ENCODE measurements at regions not wholly inside any gene's neighbourhood (a gene's known extent, or its start where the extent isn't known, plus 50 kb on each side); places are given as distances from the start of the nearest gene placed in this dataset.

DNA sequence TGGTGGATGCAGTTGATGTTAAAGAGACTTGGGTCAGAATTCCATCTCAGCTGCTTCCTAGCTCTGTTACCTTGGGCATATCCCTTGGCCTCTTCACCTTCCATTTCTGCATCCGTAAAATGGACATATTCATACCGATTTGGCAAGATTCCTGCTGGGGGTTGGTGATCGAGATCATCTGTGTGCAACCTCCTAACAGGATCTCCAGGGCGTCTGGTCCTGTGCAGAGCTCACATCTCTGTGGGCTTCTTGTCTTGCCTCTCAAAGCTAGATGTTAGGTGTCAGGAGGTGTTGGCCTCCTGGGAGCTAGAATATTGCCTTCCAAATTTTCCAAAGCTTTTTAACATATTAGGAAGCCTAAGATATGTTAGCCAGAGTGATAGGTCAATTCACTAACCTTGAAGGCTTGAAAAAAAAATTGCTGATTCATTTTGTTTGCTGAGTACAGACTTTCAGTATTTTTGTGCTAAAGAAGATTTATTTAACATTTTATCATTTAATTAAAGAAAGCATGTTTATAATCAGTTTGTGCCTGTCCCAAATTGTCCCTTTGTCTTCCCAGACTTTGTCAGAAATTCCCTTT, 69.7 kb upstream of the ZNF516 start:
- Mint-ChIP-seq H3K27ac (no peak overlapping the region), H3K27me3 (peaks cover 27% of the 10 kb centered on the region), H3K4me1 (peaks cover 5% of the 10 kb centered on the region), H3K36me3 (ENCODE audit: low read depth) (no peaks in the 10 kb centered on the region), H3K9me3 (no peaks in the 10 kb centered on the region), H3K4me3 (no peak overlapping the region)
- no peak for ATAC-seq (replicated peaks)

- Mint-ChIP-seq H3K4me3 (no peak overlapping the region), H3K27ac (no peak overlapping the region), H3K36me3 (ENCODE audit: low read depth) (no peaks in the 10 kb centered on the region), H3K9me3 (no peaks in the 10 kb centered on the region), H3K27me3 (peaks cover 23% of the 10 kb centered on the region), H3K4me1 (peaks cover 5% of the 10 kb centered on the region)
- no peak for ATAC-seq (replicated peaks)
Observed at GRCh38 chr18:76564117-76564516, 69.1 kb upstream of the ZNF516 start.

DNA sequence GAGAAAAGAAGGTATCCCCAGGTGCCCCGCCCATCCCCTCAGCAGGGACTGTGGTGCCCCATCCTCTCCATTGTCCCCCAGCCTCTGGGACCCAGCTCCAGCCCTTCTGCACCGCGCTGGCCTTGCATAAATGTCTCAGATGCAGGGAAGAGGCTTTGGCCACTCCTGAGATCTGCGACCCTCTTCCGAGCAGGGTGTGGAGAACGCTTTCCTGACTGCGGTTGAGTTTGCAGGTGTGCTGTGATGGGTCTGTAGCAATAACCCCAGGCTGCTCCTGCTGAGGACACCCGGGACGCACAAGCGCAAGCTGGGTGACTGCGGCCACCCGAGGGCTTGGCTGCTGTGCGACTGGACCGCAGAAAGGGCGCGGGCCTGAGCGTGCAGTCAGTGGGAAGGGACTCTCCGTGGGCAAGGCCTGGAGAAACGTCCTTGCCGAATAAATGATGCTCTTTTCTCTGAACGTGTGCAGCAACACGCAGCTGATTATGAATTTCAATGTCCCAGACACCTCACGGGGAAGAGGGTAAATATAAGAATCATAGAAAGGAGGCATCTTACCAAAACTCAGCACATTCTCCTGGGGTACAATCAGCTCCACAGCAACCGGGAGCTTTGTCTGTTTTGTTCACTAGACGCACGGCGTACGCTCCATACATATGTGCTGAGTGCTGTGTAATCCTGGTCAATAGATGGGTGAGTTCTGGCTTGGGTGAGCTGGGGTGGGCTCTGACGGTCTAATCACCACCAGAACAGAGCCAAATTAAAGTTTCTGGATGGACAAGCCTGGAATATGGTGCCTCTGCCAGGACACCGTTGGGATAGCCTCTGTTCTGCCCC, 67.5 kb upstream of the ZNF516 start:
- no peak overlapping the region for H3K4me3 Mint-ChIP-seq
- H3K27me3 Mint-ChIP-seq: peaks cover 17% of the 10 kb centered on the region
- H3K9me3 Mint-ChIP-seq: no peaks in the 10 kb centered on the region
- no peaks in the 10 kb centered on the region for H3K36me3 Mint-ChIP-seq (ENCODE audit: low read depth)
- no peak overlapping the region for H3K27ac Mint-ChIP-seq
- peaks cover 5% of the 10 kb centered on the region for H3K4me1 Mint-ChIP-seq
- no peak for ATAC-seq (replicated peaks)

DNA sequence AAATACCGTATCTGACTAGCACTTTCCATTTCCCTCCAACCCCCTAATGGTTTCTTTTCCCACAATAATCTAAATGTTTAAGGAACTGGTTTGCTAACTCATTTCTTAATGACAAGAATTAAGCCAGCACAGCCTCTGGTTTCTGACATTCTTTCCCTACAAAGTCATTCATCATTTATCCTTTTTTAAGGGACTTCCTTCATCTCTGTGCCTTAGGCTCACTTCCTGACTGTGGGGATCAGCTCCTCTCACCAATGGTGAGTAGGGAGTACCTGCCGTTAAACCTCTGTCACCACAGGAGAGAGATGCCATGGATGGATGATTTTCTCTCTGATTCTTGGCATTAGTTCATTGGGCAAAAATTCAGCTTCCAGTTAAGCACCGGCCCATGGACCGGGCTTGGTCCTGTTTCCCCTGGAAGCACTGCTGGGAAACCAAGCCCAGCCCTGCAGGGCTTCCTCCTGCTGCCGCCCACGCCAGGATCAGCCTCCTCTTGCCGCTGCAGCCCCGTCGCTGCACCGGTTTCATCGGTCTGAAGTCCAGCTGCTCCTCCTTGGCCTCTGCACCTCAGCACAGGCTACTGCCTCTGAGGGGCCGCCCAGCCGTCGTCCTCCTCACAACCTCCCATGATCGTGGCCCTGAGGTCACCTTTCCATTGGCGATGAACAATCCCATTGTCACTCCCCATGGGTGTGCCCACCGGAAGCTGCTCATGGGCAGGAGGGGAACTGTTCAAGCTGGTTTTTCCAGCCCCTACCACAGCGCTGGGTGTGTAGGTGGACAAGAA, 64.0 kb upstream of the ZNF516 start:
- Mint-ChIP-seq H3K36me3 (ENCODE audit: low read depth) (no peaks in the 10 kb centered on the region), H3K4me3 (no peak overlapping the region), H3K4me1 (no peaks in the 10 kb centered on the region), H3K27ac (no peak overlapping the region), H3K27me3 (peaks cover 6% of the 10 kb centered on the region), H3K9me3 (no peaks in the 10 kb centered on the region)
- no peak for ATAC-seq (replicated peaks)

GRCh38 chr18:76557026-76557575, 62.1 kb upstream of the ZNF516 start:
- Mint-ChIP-seq H3K9me3 (no peaks in the 10 kb centered on the region), H3K4me1 (no peaks in the 10 kb centered on the region), H3K27ac (no peak overlapping the region), H3K27me3 (peaks cover 6% of the 10 kb centered on the region), H3K36me3 (ENCODE audit: low read depth) (no peaks in the 10 kb centered on the region), H3K4me3 (no peak overlapping the region)
- ATAC-seq (replicated peaks): no peak

- Mint-ChIP-seq H3K9me3 (no peaks in the 10 kb centered on the region), H3K27ac (no peak overlapping the region)
- ATAC-seq (replicated peaks): no peak
Observed at GRCh38 chr18:76554547-76555222, 59.6 kb upstream of the ZNF516 start.

GRCh38 chr18:76553715-76554546, 58.9 kb upstream of the ZNF516 start:
- Mint-ChIP-seq H3K9me3 (no peaks in the 10 kb centered on the region), H3K4me1 (no peaks in the 10 kb centered on the region), H3K36me3 (ENCODE audit: low read depth) (no peaks in the 10 kb centered on the region), H3K27ac (no peak overlapping the region), H3K27me3 (peaks cover 7% of the 10 kb centered on the region), H3K4me3 (no peak overlapping the region)
- no peak for ATAC-seq (replicated peaks)

More at GRCh38 chr18:76554547-76555222, 59.6 kb upstream of the ZNF516 start:
- Mint-ChIP-seq H3K4me3 (no peak overlapping the region), H3K4me1 (no peaks in the 10 kb centered on the region), H3K36me3 (ENCODE audit: low read depth) (no peaks in the 10 kb centered on the region), H3K27me3 (peaks cover 5% of the 10 kb centered on the region)

GRCh38 chr18:76548541-76548940, 53.5 kb upstream of the ZNF516 start:
- peaks cover 15% of the 10 kb centered on the region for H3K27me3 Mint-ChIP-seq
- H3K4me3 Mint-ChIP-seq: no peak overlapping the region
- H3K36me3 Mint-ChIP-seq (ENCODE audit: low read depth): no peaks in the 10 kb centered on the region
- H3K4me1 Mint-ChIP-seq: no peaks in the 10 kb centered on the region
- no peak for ATAC-seq (replicated peaks)
- no peaks in the 10 kb centered on the region for H3K9me3 Mint-ChIP-seq
- no peak overlapping the region for H3K27ac Mint-ChIP-seq

GRCh38 chr18:76547296-76547695, 52.3 kb upstream of the ZNF516 start:
- no peak for ATAC-seq (replicated peaks)
- no peak overlapping the region for H3K27ac Mint-ChIP-seq

GRCh38 chr18:76546436-76546835, 51.4 kb upstream of the ZNF516 start:
- ATAC-seq (replicated peaks): no peak
- Mint-ChIP-seq H3K4me1 (no peaks in the 10 kb centered on the region), H3K9me3 (no peaks in the 10 kb centered on the region), H3K27ac (no peak overlapping the region), H3K27me3 (peaks cover 19% of the 10 kb centered on the region), H3K4me3 (no peak overlapping the region), H3K36me3 (ENCODE audit: low read depth) (no peaks in the 10 kb centered on the region)

More at GRCh38 chr18:76547296-76547695, 52.3 kb upstream of the ZNF516 start:
- no peaks in the 10 kb centered on the region for H3K4me1 Mint-ChIP-seq
- no peak overlapping the region for H3K4me3 Mint-ChIP-seq
- peaks cover 19% of the 10 kb centered on the region for H3K27me3 Mint-ChIP-seq
- no peaks in the 10 kb centered on the region for H3K9me3 Mint-ChIP-seq
- H3K36me3 Mint-ChIP-seq (ENCODE audit: low read depth): no peaks in the 10 kb centered on the region

DNA sequence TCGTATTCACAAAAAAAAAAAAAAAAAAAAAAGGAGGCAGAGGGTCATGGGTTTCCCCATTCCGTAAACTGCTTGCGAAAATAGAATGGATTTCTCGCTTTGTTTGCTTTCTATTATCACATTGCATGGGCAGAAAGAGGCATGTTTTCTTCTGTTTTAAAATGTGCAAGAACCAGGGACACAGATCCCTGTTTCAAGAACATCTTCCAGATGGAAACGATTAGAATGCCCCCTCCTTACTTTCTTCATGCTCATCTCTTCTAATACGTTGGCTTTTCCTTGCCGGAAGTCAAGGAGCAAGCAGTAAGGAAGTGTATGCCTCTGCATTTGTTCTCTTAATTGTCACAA, 51.0 kb upstream of the ZNF516 start:
- Mint-ChIP-seq H3K4me3 (no peak overlapping the region), H3K4me1 (no peaks in the 10 kb centered on the region)

GRCh38 chr18:76545433-76546087, 50.5 kb upstream of the ZNF516 start:
- H3K4me1 Mint-ChIP-seq: no peaks in the 10 kb centered on the region
- ATAC-seq (replicated peaks): no peak
- no peak overlapping the region for H3K27ac Mint-ChIP-seq
- peaks cover 24% of the 10 kb centered on the region for H3K27me3 Mint-ChIP-seq
- no peaks in the 10 kb centered on the region for H3K9me3 Mint-ChIP-seq
- H3K36me3 Mint-ChIP-seq (ENCODE audit: low read depth): no peaks in the 10 kb centered on the region
- no peak overlapping the region for H3K4me3 Mint-ChIP-seq

More for the DNA sequence above, 51.0 kb upstream of the ZNF516 start:
- Mint-ChIP-seq H3K27ac (no peak overlapping the region), H3K27me3 (peaks cover 21% of the 10 kb centered on the region), H3K9me3 (no peaks in the 10 kb centered on the region), H3K36me3 (ENCODE audit: low read depth) (no peaks in the 10 kb centered on the region)
- ATAC-seq (replicated peaks): no peak

Measured in activated T-helper 17 cell treated with anti-CD3 and anti-CD28 coated beads, Interleukin-2, amount 50 U/mL, for 72 hours (primary cell).